HUES6 (cell line): ENCODE measurements at regions not wholly inside any gene's neighbourhood (a gene's known extent, or its start where the extent isn't known, plus 50 kb on each side); places are given as distances from the start of the nearest gene placed in this dataset.

Source experiments
- H3K27ac ChIP-seq: 2 replicates; pipeline ENCODE4 v1.7.0; 2013; ENCODE audit warnings: low read depth, mild to moderate bottlenecking, low read length, inconsistent platforms
- H3K27me3 ChIP-seq: 2 replicates; pipeline ENCODE4 v1.6.1; 2013; ENCODE audit warnings: low read length; ENCODE audit not compliant: control insufficient read depth, insufficient read depth
- H3K36me3 ChIP-seq: 2 replicates; pipeline ENCODE4 v1.6.1; 2013; ENCODE audit warnings: low read length; ENCODE audit not compliant: control insufficient read depth, insufficient read depth
- H3K4me1 ChIP-seq: 2 replicates; pipeline ENCODE4 v1.6.1; 2013; ENCODE audit warnings: low read length; ENCODE audit not compliant: control insufficient read depth, insufficient read depth
- H3K4me3 ChIP-seq: 2 replicates; pipeline ENCODE4 v1.5.1; 2013; ENCODE audit warnings: low read depth, low read length
- H3K9ac ChIP-seq: one replicate; pipeline ENCODE4 v1.6.1; 2013; ENCODE audit warnings: mild to moderate bottlenecking, low read length
- H3K9me3 ChIP-seq: 2 replicates; pipeline ENCODE4 v1.6.1; 2013; ENCODE audit warnings: low read depth, low read length; ENCODE audit not compliant: control insufficient read depth, insufficient read depth

GRCh38 chr11:28834877-28835276, 726.7 kb downstream of the METTL15 start:
- no peaks in the 10 kb centered on the region for H3K36me3 ChIP-seq
- H3K9me3 ChIP-seq, result no peaks in the 10 kb centered on the region
- peak overlapping the region; percentile 22; the same call in 1 of the 2 replicates for H3K27ac ChIP-seq
- no peak overlapping the region for H3K9ac ChIP-seq
- H3K27me3 ChIP-seq, result no peaks in the 10 kb centered on the region
- H3K4me3 ChIP-seq, result no peak overlapping the region
- H3K4me1 ChIP-seq, result peaks cover 30% of the 10 kb centered on the region

DNA sequence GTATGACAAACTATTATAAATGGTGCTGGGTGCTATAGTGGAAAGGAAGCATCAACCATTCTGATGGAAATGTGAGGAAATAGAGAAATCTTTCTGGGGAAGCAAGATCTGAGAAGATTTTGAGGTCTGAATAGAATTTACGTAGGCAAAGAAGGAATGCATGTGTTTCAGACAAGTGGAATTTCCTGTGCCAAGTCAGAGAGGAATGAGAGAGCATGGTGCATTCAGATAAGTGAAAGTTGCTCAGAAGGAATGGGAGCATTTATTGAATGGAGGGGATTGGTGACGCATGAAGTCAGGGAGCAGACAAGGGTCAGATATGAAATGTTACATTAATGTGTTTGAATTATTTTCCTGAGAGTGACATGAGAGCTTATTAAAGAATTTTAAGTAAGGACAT, 725.5 kb downstream of the METTL15 start:
- Histone ChIP-seq H3K27ac (peak overlapping the region; percentile 37; the same call in 1 of the 2 replicates), H3K27me3 (no peaks in the 10 kb centered on the region), H3K9ac (no peak overlapping the region), H3K4me3 (no peak overlapping the region), H3K4me1 (peaks cover 30% of the 10 kb centered on the region), H3K9me3 (no peaks in the 10 kb centered on the region), H3K36me3 (no peaks in the 10 kb centered on the region)

- H3K36me3 ChIP-seq, result no peaks in the 10 kb centered on the region
- H3K9ac ChIP-seq, result no peak overlapping the region
- peaks cover 30% of the 10 kb centered on the region for H3K4me1 ChIP-seq
- no peak overlapping the region for H3K4me3 ChIP-seq
- H3K27ac ChIP-seq, result no peak overlapping the region
- H3K27me3 ChIP-seq, result no peaks in the 10 kb centered on the region
- no peaks in the 10 kb centered on the region for H3K9me3 ChIP-seq
Observed at GRCh38 chr11:28833169-28833568, 725.0 kb downstream of the METTL15 start.

GRCh38 chr11:28826807-28827206, 718.6 kb downstream of the METTL15 start:
- H3K27me3 ChIP-seq, result no peaks in the 10 kb centered on the region
- H3K9me3 ChIP-seq, result no peaks in the 10 kb centered on the region
- H3K36me3 ChIP-seq, result no peaks in the 10 kb centered on the region
- no peak overlapping the region for H3K4me3 ChIP-seq
- no peaks in the 10 kb centered on the region for H3K4me1 ChIP-seq
- no peak overlapping the region for H3K27ac ChIP-seq
- H3K9ac ChIP-seq, result no peak overlapping the region

DNA sequence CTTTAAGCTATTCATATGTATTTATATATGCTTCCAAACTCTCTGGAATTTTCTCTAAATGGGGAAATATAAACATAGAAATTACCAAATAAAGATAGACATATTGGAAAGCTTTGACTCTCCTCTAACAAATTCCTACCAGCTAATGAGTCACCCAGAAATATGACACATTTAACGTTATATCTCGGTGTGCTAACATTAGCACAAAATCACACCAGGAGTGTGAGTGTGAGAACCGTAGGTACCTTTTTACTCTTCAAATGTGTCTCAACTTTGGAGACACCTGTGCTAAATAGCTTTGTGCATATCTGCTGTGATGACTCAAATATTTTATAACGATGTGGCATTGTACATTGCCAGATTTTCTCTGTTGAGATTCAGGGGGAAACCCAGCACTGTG, 714.4 kb downstream of the METTL15 start:
- Histone ChIP-seq H3K4me3 (no peak overlapping the region), H3K9me3 (no peaks in the 10 kb centered on the region), H3K4me1 (no peaks in the 10 kb centered on the region), H3K27ac (no peak overlapping the region), H3K27me3 (no peaks in the 10 kb centered on the region), H3K36me3 (no peaks in the 10 kb centered on the region), H3K9ac (no peak overlapping the region)

- H3K27me3 ChIP-seq, result no peaks in the 10 kb centered on the region
- H3K27ac ChIP-seq, result no peak overlapping the region
- no peaks in the 10 kb centered on the region for H3K9me3 ChIP-seq
- no peak overlapping the region for H3K4me3 ChIP-seq
- no peaks in the 10 kb centered on the region for H3K4me1 ChIP-seq
- H3K9ac ChIP-seq, result no peak overlapping the region
- H3K36me3 ChIP-seq, result no peaks in the 10 kb centered on the region
Observed at GRCh38 chr11:28820296-28820989, 712.3 kb downstream of the METTL15 start.

DNA sequence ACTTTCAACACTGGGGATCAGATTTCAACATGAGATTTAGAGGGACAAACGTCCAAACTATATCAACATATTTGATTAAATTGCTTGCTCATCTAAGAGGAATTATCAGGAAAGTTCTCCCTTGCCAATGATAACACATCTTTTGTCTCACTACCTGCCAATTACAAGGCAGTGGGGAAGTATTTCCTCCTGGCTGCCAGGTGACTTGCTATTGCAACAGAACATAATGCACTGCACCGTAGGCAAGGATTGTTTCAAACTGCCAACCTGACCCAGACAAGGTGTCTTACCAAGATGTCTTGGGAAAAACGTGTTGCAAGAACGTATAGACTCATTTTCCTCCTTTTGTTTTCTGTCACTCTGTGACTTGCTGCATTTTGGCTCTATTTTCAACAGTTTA, 711.6 kb downstream of the METTL15 start:
- no peak overlapping the region for H3K9ac ChIP-seq
- H3K4me3 ChIP-seq, result no peak overlapping the region
- no peaks in the 10 kb centered on the region for H3K9me3 ChIP-seq
- H3K4me1 ChIP-seq, result no peaks in the 10 kb centered on the region
- H3K27me3 ChIP-seq, result no peaks in the 10 kb centered on the region
- H3K36me3 ChIP-seq, result no peaks in the 10 kb centered on the region
- H3K27ac ChIP-seq, result no peak overlapping the region

GRCh38 chr11:28815110-28815509, 706.9 kb downstream of the METTL15 start:
- no peaks in the 10 kb centered on the region for H3K4me1 ChIP-seq
- H3K36me3 ChIP-seq, result no peaks in the 10 kb centered on the region
- H3K4me3 ChIP-seq, result no peak overlapping the region
- no peak overlapping the region for H3K27ac ChIP-seq
- no peak overlapping the region for H3K9ac ChIP-seq
- H3K27me3 ChIP-seq, result no peaks in the 10 kb centered on the region
- no peaks in the 10 kb centered on the region for H3K9me3 ChIP-seq

- Histone ChIP-seq H3K4me1 (peaks cover 4% of the 10 kb centered on the region; the same call in 1 of the 2 replicates), H3K4me3 (no peak overlapping the region), H3K9ac (no peak overlapping the region), H3K9me3 (no peaks in the 10 kb centered on the region), H3K27ac (no peak overlapping the region), H3K36me3 (no peaks in the 10 kb centered on the region), H3K27me3 (no peaks in the 10 kb centered on the region)
Observed at GRCh38 chr11:28808771-28809170, 700.6 kb downstream of the METTL15 start.

GRCh38 chr11:28799316-28799715, 691.1 kb downstream of the METTL15 start:
- Histone ChIP-seq H3K36me3 (no peaks in the 10 kb centered on the region), H3K4me1 (peaks cover 5% of the 10 kb centered on the region), H3K9ac (no peak overlapping the region), H3K9me3 (no peaks in the 10 kb centered on the region), H3K4me3 (no peak overlapping the region), H3K27ac (no peak overlapping the region), H3K27me3 (no peaks in the 10 kb centered on the region)

- no peak overlapping the region for H3K27ac ChIP-seq
- H3K36me3 ChIP-seq, result no peaks in the 10 kb centered on the region
- H3K9ac ChIP-seq, result no peak overlapping the region
- no peak overlapping the region for H3K4me3 ChIP-seq
- no peaks in the 10 kb centered on the region for H3K9me3 ChIP-seq
- peaks cover 14% of the 10 kb centered on the region for H3K4me1 ChIP-seq
- H3K27me3 ChIP-seq, result no peaks in the 10 kb centered on the region
Observed at GRCh38 chr11:28798286-28798685, 690.1 kb downstream of the METTL15 start.
